DMS 273 treated with DMSO at 0.1 percent for 48 hours (cell line): ENCODE measurements at regions not wholly inside any gene's neighbourhood (a gene's known extent, or its start where the extent isn't known, plus 50 kb on each side); places are given as distances from the start of the nearest gene placed in this dataset.

ENCODE experiments used
- DNase-seq: peaks from one replicate; lab custom pipeline; 2025; lab: John Stamatoyannopoulos, UW

GRCh38 chr12:115639648-115640012, 637.9 kb downstream of the MED13L start:
- DNase-seq = no peak

GRCh38 chr12:115638733-115639647, 638.5 kb downstream of the MED13L start:
- DNase-seq = no peak

- no peak for DNase-seq
Measured at GRCh38 chr12:115636546-115636945, 640.9 kb downstream of the MED13L start.

- DNase-seq = no peak
Measured at GRCh38 chr12:115632308-115632707, 645.2 kb downstream of the MED13L start.

- DNase-seq = no peak
Measured at GRCh38 chr12:115630136-115630535, 647.4 kb downstream of the MED13L start.

GRCh38 chr12:115626210-115626609, 651.3 kb downstream of the MED13L start:
- no peak for DNase-seq

GRCh38 chr12:115623764-115624334, 653.6 kb downstream of the MED13L start:
- DNase-seq = no peak

GRCh38 chr12:115623275-115623674, 654.2 kb downstream of the MED13L start:
- no peak for DNase-seq

GRCh38 chr12:115620816-115621215, 656.7 kb downstream of the MED13L start:
- no peak for DNase-seq

GRCh38 chr12:115619889-115620288, 657.6 kb downstream of the MED13L start:
- DNase-seq = no peak

GRCh38 chr12:115619061-115619460, 658.4 kb downstream of the MED13L start:
- no peak for DNase-seq

- DNase-seq = no peak
Measured at GRCh38 chr12:115618105-115618504, 659.4 kb downstream of the MED13L start.

- no peak for DNase-seq
Measured at GRCh38 chr12:115617391-115617790, 660.1 kb downstream of the MED13L start.

- DNase-seq = no peak
Measured at GRCh38 chr12:115611477-115611876, 666.0 kb downstream of the MED13L start.

GRCh38 chr12:115609347-115609746, 668.1 kb downstream of the MED13L start:
- DNase-seq = no peak

GRCh38 chr12:115606040-115606439, 671.5 kb downstream of the MED13L start:
- no peak for DNase-seq

GRCh38 chr12:115598871-115599811, 678.4 kb downstream of the MED13L start:
- no peak for DNase-seq

- no peak for DNase-seq
Measured at GRCh38 chr12:115597157-115597712, 680.3 kb downstream of the MED13L start.

- no peak for DNase-seq
Measured at GRCh38 chr12:115588131-115588530, 689.4 kb downstream of the MED13L start.

- DNase-seq = no peak
Measured at GRCh38 chr12:115584156-115584555, 693.3 kb downstream of the MED13L start.

- no peak for DNase-seq
Measured at GRCh38 chr12:115583591-115583990, 693.9 kb downstream of the MED13L start.

GRCh38 chr12:115577401-115577800, 700.1 kb downstream of the MED13L start:
- DNase-seq = no peak
